ENCODE measurements at regions not wholly inside any gene's neighbourhood (a gene's known extent, or its start where the extent isn't known, plus 50 kb on each side); places are given as distances from the start of the nearest gene placed in this dataset.
A peak's percentile ranks its signal among the peaks of the same experiment; 100 is the strongest.

DNA sequence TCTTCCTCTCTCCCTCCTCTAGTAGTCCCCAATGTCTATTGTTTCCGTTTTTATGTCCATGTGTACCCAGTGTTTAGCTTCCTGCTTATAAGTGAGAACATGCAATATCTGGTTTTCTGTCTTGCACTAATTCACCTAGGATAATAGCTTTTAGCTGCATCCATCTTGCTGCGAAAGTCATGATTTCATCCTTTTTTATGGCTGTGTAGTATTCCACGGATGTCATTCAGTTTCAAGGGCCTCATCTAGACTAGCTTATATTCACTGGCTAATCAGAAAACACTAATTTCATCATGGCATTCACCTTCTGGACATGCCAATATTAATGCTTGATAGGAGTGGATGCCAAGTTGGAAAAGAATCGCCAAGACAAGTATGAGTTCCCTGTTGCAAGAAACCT, 619.6 kb upstream of the AUTS2 start:
- no peak for DNase-seq

DNA sequence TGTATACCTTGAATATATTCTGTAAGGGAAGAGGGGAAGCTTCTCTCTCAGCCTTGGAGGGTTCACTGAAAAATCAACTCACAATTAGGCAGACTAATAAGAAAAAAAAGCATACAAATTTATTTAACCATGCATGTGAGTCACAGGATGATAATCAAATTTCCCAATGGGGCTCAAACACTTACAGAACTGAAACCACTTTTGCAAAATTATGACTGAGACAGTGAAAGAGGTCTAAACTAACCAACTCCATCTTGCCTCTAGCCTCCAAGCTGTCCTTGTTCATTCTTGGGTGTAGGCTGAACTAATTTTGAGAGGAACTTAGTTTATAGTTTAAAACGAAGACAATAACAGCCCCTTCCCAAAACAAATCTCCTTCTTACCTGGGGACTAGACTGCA, 618.3 kb upstream of the AUTS2 start:
- DNase-seq, result peak; percentile 45

DNA sequence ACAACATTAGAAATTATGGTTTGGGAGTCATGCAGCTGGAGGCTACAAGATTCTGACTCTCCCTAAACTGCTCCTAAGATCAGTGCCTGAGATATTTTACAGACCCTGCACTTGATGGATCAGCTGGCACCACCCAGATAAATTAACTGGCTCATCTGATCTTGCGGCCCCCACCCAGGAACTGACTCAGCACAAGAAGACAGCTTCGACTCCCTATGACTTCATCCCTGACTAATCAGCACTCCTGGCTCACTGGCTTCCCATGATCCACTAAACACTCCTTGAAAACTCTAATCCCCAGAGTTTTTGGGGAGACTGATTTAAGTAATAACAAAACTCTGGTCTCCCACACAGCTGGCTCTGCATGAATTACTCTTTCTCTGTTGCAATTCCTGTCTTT, 617.8 kb upstream of the AUTS2 start:
- peak; percentile 91 for DNase-seq

DNA sequence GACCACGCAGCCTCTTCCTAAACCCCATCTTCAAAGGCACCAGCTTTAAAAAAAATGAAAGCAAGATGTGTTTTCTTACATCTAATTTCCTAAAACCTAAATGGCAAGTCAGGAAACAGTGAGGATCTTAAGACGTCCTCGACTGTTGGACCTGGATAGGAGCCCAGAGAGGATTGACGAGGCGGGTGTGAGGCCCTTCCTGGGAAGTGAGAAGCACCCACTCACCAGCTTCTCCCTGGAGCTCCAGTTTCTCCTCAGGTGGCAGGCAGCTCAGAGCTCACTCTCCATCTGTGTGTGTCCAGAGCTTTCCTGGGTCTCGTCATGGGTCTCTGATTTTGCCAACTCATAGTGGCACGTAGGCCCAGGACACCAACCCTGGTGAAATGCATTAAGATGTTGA, 614.0 kb upstream of the AUTS2 start:
- DNase-seq, result no peak

DNA sequence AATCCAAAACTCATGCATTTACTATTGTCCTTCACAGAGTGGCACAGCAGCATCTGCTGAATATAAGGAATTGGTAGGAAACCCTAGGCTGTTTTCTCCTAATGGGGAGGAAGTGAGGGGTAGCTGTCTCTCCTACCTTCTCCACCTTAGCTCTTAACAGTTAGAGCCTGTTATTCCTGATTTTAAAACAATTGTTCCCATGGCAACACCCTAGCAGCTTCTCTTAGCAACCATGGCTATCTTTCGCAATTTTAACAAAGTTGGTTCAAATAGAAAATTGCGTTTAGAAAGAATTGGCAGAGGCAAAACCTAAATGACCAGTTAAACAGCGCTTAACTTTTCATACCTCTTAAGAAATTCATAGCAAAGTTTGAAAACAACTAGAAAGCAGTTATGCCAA, 603.4 kb upstream of the AUTS2 start:
- DNase-seq, result no peak

DNA sequence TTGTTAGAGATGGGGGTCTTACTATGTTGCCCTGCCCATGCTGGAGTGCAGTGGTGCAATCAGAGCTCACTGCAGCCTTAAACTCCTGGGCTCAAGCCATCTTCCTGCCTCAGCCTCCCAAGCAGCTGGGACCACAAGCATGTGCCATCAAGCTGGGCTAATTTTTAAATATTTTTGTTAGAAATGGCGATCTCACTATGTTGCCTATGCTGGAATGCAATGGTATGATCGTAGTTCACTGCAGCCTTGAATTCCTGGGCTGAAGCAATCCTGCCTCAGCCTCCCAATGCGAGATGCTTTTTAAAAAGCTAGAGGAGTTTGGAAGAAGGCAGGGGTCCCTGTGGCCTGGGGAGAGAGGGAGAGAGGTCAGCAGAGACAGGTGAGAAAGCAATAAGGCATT, 600.1 kb upstream of the AUTS2 start:
- no peak for DNase-seq

DNA sequence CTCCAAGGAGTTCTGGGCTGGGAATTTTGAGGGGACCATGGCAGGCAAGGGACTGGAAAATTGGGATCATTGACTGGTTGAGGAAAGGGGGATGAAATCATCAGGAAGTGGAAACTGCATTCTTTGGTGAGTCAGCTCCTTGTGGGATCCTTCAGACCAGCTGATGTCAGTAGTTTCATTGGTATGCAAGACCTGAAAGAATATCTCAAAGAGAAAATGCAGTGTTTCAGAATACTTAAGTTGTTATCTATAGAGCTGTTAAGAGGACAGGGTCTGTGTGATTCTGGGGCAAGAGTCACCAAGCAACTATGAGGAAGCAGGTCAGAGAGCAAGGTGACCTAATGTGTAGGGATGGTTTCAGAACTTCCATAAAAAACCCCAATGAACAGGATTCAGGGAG, 595.9 kb upstream of the AUTS2 start:
- peak; percentile 83 for DNase-seq

DNA sequence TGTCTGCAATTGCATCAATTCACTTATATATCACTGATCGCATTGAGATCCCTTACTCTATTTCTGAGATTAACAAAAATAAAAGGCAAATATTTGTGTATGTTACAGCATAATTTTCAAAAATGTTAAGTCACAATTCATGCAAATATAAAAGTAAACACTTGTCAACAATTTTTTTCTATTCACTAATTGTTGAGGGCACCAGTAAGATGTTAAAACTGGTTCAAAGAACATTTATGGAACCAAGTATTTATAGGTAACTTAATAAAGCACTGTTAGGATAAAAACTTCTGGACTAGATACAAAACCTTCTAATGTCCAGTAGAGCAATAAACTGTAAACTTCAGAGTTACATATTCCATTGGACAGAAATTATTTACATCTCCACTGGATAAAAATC, 586.1 kb upstream of the AUTS2 start:
- no peak for DNase-seq

DNA sequence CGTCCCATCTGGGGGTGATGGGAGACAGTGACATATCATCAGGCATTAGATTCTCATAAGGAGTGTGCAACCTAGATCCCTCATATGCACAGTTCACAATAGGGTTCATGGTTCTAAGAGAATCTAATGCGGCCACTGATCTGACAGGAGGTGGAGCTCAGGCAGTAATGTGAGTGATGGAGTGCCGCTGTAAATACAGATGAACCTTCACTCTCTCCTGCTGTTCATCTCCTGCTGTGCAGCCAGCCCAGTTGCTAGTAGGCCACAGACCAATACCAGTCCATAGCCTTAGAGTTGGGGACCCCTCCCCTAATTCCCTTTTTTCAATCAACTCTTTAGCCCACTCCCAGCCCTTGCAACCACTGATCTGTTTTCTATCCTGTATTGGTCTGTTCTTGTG, 581.1 kb upstream of the AUTS2 start:
- no peak for DNase-seq

DNA sequence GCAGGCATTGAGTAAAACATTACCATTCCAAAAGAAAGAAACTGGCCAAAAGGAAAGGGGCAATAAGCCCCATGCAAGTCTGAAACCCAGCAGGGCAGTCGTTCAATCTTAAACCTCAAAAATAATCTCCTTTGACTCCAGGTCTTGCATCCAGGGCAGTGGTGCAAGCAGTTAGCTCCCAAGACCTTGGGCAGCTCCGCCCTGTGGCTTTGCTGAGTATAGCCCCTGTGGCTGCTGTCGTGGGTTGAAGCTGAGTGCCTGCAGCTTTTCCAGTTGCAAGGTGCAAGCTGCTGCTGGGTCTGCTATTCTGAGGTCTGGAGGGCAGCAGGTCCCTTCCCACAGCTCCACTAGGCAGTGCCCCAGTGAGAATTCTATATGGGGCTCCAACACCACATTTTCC, 580.1 kb upstream of the AUTS2 start:
- no peak for DNase-seq

DNA sequence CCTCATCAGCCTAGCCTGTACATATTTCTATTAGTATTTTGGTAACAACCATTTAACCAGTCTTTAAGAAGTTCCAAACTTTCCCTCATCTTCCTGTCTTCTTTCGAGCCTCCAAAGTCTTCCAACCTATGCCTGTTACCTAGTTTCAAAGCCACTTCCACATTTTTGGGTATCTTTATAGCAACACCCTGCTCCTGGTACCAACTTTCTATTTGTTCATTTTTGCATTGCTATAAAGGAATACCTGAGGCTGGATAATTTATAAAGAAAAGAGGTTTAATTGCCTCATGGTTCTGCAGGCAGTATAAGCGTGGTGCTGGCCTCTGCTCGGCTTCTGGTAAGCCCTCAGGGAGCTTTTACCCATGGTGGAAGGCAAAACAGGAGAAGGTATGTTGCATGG, 578.8 kb upstream of the AUTS2 start:
- no peak for DNase-seq

DNA sequence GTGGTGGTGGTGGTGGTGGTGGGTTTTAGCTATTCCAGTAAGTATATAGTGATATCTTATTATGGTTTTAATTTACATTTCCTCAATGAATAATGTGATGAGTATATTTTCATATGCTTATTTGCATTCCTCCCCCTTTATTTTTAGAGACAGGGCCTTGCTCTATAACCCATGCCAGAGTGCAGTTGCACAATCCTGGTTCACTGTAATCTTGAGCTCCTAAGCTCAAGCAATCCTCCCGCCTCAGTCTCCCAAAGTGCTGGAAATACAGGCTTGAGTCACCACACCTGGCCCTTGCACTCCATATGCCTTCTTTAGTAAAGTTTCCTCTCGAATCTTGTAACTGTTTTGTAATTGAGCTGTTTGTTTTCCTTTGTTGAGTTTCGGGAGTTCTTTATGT, 577.7 kb upstream of the AUTS2 start:
- no peak for DNase-seq

DNA sequence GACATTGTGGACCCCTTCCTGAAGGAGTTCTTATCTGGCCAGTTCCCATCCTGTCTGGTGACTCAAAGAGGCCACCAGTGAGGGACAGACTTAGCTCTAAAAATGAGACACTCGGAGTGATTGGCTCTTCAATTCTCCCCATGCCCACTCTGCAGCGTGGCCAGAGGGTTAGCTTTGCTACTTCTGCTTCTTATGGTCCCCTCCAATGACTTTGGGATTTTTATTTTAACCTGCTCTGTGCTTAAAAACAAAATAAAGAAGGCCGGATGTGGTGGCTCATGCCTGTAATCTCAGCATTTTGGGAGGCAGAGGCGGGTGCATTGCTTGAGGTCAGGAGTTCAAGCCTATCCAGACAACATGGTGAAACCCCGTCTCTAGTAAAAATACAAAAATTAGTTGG, 573.0 kb upstream of the AUTS2 start:
- no peak for DNase-seq

DNA sequence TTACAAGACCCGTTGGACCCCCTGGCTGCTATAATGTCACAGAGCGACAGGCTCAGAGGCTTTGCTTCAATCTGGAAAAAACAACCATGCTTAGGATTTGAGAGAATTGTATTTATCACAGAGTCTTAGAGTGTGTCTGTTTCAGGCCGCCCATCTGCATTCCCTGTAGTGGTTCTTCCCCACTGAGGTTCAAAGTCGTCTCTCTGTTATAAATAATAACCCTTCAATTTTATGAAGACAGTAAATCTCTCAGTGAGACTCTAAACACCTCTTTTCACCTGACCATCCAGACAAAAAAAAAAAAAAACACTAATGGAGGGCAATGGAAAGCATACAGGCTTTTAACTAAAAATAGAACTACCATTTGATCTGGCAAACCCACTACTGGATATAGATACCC, 565.4 kb upstream of the AUTS2 start:
- no peak for DNase-seq

DNA sequence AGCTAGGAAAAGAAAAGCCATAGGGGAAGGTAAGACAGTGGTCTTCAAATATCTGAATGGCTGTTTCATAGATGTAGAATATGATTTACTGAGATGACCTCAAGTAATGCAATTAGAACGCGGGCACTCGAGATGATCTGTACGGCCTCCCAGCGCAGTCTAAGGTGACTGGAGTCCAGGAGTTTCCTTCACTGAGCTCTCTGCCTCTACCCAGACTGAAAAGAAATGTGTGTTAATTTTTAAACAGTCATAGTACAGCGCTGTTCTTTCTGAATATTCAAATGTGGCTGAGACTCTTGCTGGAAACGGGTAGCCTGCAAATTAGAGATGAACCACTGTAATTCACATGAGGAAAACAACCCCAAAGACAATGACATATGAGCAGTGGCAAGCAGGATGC, 562.4 kb upstream of the AUTS2 start:
- DNase-seq, result no peak

DNA sequence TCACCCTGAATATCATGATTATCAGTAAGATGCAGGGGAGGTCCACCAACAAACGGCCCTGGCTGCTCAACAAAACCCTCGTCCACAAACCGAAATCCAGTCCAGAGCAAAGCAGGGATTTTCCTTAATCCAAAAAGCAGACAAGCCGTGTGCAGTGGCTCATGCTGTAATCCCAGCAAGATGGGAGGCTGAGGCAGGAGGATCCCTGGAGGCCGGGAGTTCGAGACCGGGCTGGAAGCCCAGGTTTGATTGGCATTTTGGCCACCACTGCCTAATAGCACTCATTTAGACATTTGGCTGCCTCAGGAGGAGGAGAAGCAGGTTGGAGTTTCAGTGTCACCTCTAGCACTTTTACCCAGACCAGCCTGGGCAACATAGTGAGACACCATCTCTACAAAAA, 562.0 kb upstream of the AUTS2 start:
- no peak for DNase-seq

DNA sequence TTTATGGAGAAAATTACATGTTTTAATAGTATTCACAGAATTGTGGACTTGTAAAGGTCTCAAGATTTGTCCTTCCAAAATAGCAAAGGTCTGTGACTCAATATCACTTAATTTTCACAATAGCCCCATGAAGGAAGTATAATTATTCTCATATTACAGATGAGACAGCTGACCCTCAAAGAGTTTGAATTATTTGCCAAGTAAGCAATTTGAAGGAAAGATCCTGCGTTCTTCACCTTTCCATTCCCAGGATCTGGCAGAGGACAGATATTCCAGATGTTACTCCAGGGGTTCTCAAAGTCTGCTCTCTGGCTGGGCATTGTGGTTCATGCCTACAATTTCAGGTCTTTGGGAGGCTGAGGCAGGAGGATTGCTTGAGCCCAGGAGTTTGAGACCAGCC, 559.4 kb upstream of the AUTS2 start:
- no peak for DNase-seq

DNA sequence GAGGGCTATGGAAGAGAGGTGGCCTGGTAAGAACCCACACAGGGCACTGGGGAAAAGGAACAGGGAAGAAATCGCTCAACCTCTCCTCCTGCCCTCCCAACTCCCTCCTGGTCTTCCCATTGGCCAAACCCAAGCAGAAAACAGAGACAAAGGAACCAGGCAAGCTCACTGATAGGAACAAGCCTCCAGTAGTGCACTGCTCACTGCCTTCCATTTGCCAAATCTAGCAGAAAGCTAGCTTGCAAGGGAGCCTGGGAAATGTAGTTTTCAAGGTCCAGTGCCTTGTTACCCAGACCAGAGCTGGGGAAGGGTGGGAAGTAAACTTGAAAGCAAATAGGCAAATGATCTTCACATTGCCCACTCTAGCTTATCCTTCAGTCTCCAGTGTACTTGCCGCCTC, 556.1 kb upstream of the AUTS2 start:
- DNase-seq, result no peak

DNA sequence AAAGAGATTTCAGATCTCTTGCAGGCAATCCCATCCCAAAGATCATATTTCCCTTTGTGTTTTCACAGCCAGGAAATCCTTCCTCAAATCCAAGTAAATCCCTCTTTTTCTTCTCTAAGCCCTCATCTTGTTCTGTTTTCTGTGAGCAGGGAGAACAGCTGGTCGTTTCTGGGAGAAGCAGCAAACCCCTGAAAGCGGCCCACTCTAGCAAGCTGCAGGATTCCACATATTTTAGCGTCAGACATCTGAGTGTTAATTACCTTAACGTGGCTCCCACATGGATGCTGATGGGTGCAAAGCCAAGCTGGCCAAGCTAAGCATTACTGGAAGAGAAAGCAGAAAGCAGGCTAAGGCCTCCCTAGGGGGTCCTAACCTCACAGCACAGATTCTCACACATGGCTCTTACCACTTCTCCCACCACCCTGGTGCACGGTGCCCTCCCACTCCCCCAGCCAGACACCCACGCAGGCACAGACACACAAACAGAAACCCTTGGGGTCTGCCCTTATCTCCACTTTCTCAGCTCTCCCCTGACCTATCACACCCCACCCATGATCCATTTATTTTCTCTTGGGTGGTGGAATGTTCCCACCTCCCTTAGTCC, 551.0 kb upstream of the AUTS2 start:
- DNase-seq, result no peak

DNA sequence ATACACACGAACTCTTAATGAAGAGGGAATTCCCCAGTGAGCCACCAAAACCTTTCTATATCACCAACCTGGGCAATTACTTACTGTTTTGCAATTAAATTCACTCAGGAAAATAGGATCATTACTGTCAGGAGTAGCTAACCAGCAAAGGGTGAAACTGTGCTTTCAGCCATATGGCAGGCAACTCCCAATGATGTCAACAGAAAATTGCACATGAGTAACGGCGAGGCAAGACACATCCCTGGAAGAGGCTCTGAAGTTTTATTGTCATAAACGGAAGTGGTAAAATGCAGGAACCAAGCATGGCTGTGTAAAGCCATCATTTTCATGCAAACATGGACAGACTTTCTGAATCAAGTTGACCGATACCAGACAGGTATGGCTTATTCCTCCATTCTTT, 548.9 kb upstream of the AUTS2 start:
- no peak for DNase-seq

DNA sequence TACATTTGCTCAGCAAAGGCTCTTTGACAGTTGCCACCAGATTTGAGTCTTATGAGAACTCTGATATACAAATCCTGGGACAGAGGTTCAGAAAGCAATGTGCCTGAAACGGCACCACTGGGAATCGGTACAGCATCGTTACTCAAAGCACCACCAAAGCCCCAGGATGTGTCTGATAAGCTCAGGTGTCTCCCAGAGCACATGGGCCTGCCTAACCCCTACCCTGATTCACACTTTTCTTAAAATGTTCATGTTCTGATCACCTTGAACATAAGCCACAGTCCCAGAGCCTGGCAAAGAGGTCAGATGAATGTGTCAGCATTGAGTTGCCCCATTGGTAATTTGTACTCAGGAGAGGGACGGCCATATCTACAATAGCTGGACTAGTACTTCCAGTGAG, 545.8 kb upstream of the AUTS2 start:
- DNase-seq, result no peak

DNA sequence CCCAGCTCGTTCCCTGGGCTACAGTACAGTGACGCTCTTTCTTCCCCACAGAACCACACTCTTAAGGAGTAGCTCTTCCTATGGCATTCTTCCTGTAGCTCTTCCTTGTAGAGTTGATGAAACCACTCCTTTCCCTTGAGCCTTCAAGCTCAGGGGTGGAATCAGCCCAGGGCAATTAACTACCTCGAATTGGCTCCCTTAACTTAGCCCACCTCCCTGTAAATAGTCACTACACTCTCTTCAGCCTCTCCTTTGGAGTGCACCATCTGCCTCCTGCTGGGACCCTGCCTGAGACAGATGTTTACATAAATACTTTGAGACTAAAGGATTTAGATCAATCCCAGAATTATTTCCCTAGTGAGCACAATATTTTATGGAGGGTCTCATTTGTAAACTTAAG, 537.8 kb upstream of the AUTS2 start:
- DNase-seq, result no peak

DNA sequence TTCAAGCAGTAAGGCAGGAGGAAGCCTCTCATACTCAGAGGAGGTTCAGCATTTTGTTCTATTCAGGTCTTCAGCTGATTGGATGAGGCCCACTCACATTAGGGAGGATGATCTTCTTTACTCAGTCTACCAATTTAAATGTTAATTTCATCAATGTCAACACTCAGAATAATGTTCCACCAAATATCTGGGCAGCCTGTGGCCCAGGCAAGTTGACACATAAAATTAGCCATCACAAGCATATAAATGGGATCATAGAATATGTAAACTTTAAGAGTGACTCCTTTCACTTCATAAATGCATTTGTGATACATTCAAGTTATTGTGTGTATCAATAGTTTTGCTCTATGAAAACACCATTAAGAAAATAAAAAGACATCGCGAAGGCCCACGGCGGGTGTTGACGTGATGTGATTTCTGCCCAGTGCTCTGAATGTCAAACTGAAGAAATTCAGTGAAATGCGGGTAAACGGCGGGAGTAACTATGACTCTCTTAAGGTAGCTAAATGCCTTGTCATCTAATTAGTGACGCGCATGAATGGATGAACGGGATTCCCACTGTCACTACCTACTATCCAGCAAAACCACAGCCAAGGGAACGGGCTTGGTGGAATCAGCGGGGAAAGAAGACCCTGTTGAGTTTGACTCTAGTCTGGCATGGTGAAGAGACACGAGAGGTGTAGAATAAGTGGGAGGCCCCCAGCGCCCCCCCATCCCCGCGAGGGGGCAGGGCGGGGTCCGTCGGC, 536.1 kb upstream of the AUTS2 start:
- no peak for DNase-seq

DNA sequence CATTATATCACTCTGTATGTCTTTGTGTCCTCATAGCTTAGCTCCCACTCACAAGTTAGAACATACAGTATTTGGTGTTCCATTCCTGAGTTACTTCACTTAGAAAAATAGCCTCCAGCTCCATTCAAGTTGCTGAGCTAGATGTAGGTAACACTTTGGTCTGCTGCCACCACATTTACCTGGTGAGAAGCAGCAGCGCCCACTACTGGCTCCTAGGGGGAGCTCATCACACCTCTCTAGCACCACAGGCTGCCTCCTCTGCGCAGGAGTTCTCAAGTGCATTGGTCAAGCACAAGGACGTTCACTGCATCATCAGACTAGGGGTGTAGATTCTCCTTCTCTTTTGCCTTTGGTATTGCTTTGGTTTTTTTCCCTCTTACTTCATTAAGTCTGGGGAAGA, 530.9 kb upstream of the AUTS2 start:
- DNase-seq, result peak; percentile 21

DNA sequence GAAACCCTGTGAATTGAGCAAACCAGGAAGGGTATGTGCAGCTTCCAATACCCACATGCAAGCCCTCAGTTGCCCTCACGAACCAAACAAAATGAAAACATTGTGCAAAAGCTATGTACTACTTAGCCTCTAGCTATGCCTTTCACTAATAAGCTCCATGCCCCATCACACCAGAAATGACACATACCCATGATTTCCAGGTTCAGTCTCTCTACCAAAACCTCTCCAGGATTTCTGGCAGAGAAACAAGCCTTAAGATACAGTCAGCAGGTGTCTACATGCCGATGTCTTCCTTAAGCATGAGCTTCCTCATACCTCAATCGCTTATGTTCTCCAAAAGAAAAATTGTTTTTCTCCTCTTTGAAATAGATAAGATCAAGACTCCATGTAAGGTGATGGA, 527.8 kb upstream of the AUTS2 start:
- DNase-seq, result no peak

Measured in NCI-H226 (cell line).